Parathyroid adenoma (tissue), 2 donors: ENCODE measurements at regions not wholly inside any gene's neighbourhood (a gene's known extent, or its start where the extent isn't known, plus 50 kb on each side); places are given as distances from the start of the nearest gene placed in this dataset.

Experiments used
- H2AFZ ChIP-seq: fragments of 300-600 bp; sonication (generic); one replicate; pipeline ENCODE4 v1.7.0; 2017; ENCODE audit warnings: antibody characterized with exemption, mild to moderate bottlenecking
- H3K27ac ChIP-seq: fragments of 300-600 bp; sonication (generic); one replicate; pipeline ENCODE4 v1.7.0; 2017
- H3K27me3 ChIP-seq: fragments of 300-600 bp; sonication (generic); one replicate; pipeline ENCODE4 v1.7.0; 2017; ENCODE audit warnings: low read length; ENCODE audit not compliant: control insufficient read depth, insufficient read depth
- H3K36me3 ChIP-seq: fragments of 300-600 bp; sonication (generic); one replicate; pipeline ENCODE4 v1.7.0; 2017; ENCODE audit warnings: low read length; ENCODE audit not compliant: control insufficient read depth, insufficient read depth
- H3K4me1 ChIP-seq: fragments of 300-600 bp; sonication (generic); one replicate; pipeline ENCODE4 v1.7.0; 2017; ENCODE audit warnings: control low read depth
- H3K4me2 ChIP-seq: fragments of 300-600 bp; sonication (generic); one replicate; pipeline ENCODE4 v1.7.0; 2017; ENCODE audit warnings: low read length
- H3K4me3 ChIP-seq: fragments of 300-600 bp; sonication (generic); one replicate; pipeline ENCODE4 v1.7.0; 2017; ENCODE audit warnings: low read depth, low read length
- H3K79me2 ChIP-seq: fragments of 300-600 bp; sonication (generic); one replicate; pipeline ENCODE4 v1.7.0; 2017; ENCODE audit warnings: control low read depth
- H3K9ac ChIP-seq: fragments of 300-600 bp; sonication (generic); one replicate; pipeline ENCODE4 v1.7.0; 2017; ENCODE audit warnings: mild to moderate bottlenecking
- H3K9me3 ChIP-seq: fragments of 300-600 bp; sonication (generic); one replicate; pipeline ENCODE4 v1.7.0; 2017; ENCODE audit warnings: low read length; ENCODE audit not compliant: control insufficient read depth
- TF ChIP-seq, protein P1 (sequence below): fragments of 300-600 bp; sonication (generic); IDR thresholded peaks from one replicate; pipeline ENCODE4 v1.7.0; 2017; ENCODE audit warnings: antibody characterized with exemption, mild to moderate bottlenecking
- donor health status: primary hyperparathyroidism.

DNA sequence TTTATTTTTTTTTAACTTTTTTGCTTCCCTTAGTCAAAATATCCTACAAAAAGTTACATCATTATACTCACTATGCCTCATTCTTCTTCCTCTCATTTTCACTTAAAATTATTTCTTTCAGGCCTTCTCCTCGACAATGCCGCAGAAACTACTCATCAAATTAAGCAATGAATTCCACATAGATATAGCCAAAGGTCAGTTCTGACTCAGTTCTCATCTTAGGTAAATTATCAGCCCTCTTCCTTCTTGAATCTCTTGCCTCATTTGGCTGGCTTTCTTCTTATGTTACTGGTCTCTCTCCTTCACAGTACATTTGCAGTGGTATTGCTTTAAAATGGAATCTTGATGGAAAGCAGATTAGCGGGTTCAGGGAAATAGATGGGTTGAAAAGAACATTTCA lies 260.7 kb upstream of the BRINP3 start:
- no peak overlapping the region for H3K27ac ChIP-seq
- H3K79me2 ChIP-seq: no peaks in the 10 kb centered on the region
- no peak overlapping the region for H3K4me3 ChIP-seq
- no peaks in the 10 kb centered on the region for H3K27me3 ChIP-seq
- no peaks in the 10 kb centered on the region for H3K4me1 ChIP-seq
- TF ChIP-seq, protein P1, sequence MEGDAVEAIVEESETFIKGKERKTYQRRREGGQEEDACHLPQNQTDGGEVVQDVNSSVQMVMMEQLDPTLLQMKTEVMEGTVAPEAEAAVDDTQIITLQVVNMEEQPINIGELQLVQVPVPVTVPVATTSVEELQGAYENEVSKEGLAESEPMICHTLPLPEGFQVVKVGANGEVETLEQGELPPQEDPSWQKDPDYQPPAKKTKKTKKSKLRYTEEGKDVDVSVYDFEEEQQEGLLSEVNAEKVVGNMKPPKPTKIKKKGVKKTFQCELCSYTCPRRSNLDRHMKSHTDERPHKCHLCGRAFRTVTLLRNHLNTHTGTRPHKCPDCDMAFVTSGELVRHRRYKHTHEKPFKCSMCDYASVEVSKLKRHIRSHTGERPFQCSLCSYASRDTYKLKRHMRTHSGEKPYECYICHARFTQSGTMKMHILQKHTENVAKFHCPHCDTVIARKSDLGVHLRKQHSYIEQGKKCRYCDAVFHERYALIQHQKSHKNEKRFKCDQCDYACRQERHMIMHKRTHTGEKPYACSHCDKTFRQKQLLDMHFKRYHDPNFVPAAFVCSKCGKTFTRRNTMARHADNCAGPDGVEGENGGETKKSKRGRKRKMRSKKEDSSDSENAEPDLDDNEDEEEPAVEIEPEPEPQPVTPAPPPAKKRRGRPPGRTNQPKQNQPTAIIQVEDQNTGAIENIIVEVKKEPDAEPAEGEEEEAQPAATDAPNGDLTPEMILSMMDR: no peak
- no peak overlapping the region for H3K4me2 ChIP-seq
- no peak overlapping the region for H3K9ac ChIP-seq
- no peak overlapping the region for H2AFZ ChIP-seq
- H3K9me3 ChIP-seq: no peaks in the 10 kb centered on the region
- H3K36me3 ChIP-seq: no peaks in the 10 kb centered on the region

DNA sequence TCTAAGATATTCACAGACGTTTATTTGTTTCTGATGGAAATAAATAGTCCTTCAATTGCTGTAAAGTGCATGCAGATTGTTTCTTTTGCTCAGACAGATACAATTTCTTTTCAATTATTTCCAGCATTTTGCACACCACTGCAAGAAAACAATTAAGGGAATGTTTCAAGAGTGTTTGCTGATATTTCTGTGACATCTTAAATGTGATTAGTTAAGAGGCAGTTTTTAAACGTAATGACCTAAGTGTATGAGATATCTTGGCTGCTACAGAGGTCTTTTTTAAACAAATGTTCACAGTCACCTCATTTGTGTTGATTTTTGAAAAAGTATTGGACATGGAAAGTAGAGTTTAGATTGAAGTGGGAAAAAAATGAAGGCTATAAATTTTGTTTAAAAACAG lies 262.3 kb upstream of the BRINP3 start:
- no peak overlapping the region for H3K9ac ChIP-seq
- no peaks in the 10 kb centered on the region for H3K36me3 ChIP-seq
- no peaks in the 10 kb centered on the region for H3K79me2 ChIP-seq
- no peak overlapping the region for H3K4me2 ChIP-seq
- no peak overlapping the region for H3K4me3 ChIP-seq
- H2AFZ ChIP-seq: no peak overlapping the region
- H3K9me3 ChIP-seq: no peaks in the 10 kb centered on the region
- no peak overlapping the region for H3K27ac ChIP-seq
- H3K27me3 ChIP-seq: no peaks in the 10 kb centered on the region
- no peaks in the 10 kb centered on the region for H3K4me1 ChIP-seq
- TF ChIP-seq, protein P1: no peak

DNA sequence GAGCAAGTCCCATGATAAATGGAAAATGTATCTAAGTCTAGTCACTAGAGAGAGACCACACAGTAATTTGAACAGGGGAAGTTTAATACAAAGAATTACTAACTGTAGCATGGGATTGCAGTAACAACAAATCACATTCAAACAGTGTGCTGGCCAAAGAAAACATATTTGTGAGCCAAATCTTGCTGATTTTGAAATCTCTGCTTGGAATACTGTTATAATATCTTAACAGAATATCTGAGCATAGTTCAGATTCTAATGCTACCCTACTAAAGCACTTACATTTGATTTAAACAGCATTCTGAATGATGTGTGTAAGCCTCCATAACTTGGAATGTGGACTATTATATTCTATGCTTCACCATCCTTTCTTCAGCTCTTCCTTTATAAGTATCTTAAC lies 270.0 kb upstream of the BRINP3 start:
- no peaks in the 10 kb centered on the region for H3K79me2 ChIP-seq
- no peak overlapping the region for H3K9ac ChIP-seq
- no peak overlapping the region for H2AFZ ChIP-seq
- TF ChIP-seq, protein P1: no peak
- no peaks in the 10 kb centered on the region for H3K4me1 ChIP-seq
- no peak overlapping the region for H3K27ac ChIP-seq
- no peaks in the 10 kb centered on the region for H3K36me3 ChIP-seq
- H3K27me3 ChIP-seq: no peaks in the 10 kb centered on the region
- no peaks in the 10 kb centered on the region for H3K9me3 ChIP-seq
- H3K4me2 ChIP-seq: no peak overlapping the region
- H3K4me3 ChIP-seq: no peak overlapping the region

DNA sequence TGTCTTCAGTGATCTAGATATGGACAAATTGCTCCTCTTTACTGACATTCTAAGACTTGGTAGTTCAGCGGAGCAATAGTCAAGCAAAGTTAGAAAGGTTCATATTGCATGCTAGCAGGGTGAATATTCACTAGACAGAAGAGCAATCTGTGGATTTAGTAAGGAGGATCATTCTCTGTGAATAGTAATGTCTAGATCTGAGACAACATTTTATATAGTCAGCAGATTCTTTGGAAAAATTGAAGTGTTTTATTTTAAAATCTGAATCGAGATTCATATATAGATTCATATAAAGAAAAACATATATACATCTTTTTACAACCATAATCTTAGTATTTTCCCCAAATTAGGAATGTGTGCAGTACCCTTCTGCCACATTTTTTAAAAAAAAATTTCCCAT lies 274.5 kb upstream of the BRINP3 start:
- Histone ChIP-seq H3K4me2 (no peak overlapping the region), H2AFZ (no peak overlapping the region), H3K9ac (no peak overlapping the region), H3K27me3 (no peaks in the 10 kb centered on the region), H3K79me2 (no peaks in the 10 kb centered on the region), H3K36me3 (no peaks in the 10 kb centered on the region), H3K4me3 (no peak overlapping the region), H3K4me1 (no peaks in the 10 kb centered on the region), H3K27ac (no peak overlapping the region), H3K9me3 (no peaks in the 10 kb centered on the region)
- TF ChIP-seq, protein P1: no peak

DNA sequence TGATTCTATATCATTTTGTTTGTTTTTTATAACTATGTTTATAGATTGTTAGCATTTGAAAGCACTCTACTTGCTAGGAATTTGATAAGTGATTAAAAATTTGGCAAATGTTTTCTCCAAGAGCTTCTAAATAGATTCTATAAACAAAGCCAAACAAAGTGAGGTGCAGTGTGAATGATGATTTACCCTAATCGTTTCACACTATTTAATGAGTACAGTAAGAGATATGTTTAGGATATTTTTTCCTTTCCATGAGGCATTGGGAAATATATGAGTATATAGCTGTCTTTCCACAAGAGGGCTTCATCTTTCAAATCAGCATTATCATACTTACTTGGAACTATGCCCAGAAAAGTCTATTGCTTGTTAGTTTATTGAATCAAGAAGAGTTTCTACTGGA lies 277.0 kb upstream of the BRINP3 start:
- Histone ChIP-seq H3K4me2 (no peak overlapping the region), H3K27me3 (no peaks in the 10 kb centered on the region), H3K27ac (no peak overlapping the region), H3K4me1 (no peaks in the 10 kb centered on the region), H3K4me3 (no peak overlapping the region), H3K79me2 (no peaks in the 10 kb centered on the region), H2AFZ (no peak overlapping the region), H3K36me3 (no peaks in the 10 kb centered on the region), H3K9ac (no peak overlapping the region), H3K9me3 (no peaks in the 10 kb centered on the region)
- TF ChIP-seq, protein P1: no peak
